ENCODE measurements at regions not wholly inside any gene's neighbourhood (a gene's known extent, or its start where the extent isn't known, plus 50 kb on each side); places are given as distances from the start of the nearest gene placed in this dataset.
A peak's percentile ranks its signal among the peaks of the same experiment; 100 is the strongest.

- no peak for DNase-seq
Measured at GRCh38 chrX:40268188-40268520, 170.4 kb upstream of the BCOR start.

- no peak for DNase-seq
Measured at GRCh38 chrX:40267334-40268187, 169.8 kb upstream of the BCOR start.

- peak in 1 of 2 experiments; percentile 5 for DNase-seq
Measured at GRCh38 chrX:40266490-40267333, 169.0 kb upstream of the BCOR start.

- no peak for DNase-seq
Measured at GRCh38 chrX:40265936-40266335, 168.2 kb upstream of the BCOR start.

- DNase-seq = no peak
Measured at GRCh38 chrX:40263014-40263560, 165.3 kb upstream of the BCOR start.

- DNase-seq = no peak
Measured at GRCh38 chrX:40262157-40263013, 164.6 kb upstream of the BCOR start.

GRCh38 chrX:40261833-40262156 lies 164.0 kb upstream of the BCOR start:
- DNase-seq = no peak

GRCh38 chrX:40260146-40260747 lies 162.5 kb upstream of the BCOR start:
- no peak for DNase-seq

GRCh38 chrX:40258909-40259308 lies 161.2 kb upstream of the BCOR start:
- DNase-seq = no peak

- no peak for DNase-seq
Measured at GRCh38 chrX:40253771-40254170, 156.0 kb upstream of the BCOR start.

GRCh38 chrX:40249582-40249981 lies 151.8 kb upstream of the BCOR start:
- no peak for DNase-seq

- no peak for DNase-seq
Measured at GRCh38 chrX:40248822-40249221, 151.1 kb upstream of the BCOR start.

GRCh38 chrX:40247848-40248622 lies 150.3 kb upstream of the BCOR start:
- no peak for DNase-seq

GRCh38 chrX:40247382-40247781 lies 149.6 kb upstream of the BCOR start:
- no peak for DNase-seq

GRCh38 chrX:40245488-40246071 lies 147.8 kb upstream of the BCOR start:
- DNase-seq = no peak

- DNase-seq = no peak
Measured at GRCh38 chrX:40244980-40245379, 147.2 kb upstream of the BCOR start.

GRCh38 chrX:40243755-40244515 lies 146.2 kb upstream of the BCOR start:
- DNase-seq = no peak

- no peak for DNase-seq
Measured at GRCh38 chrX:40240844-40241243, 143.1 kb upstream of the BCOR start.

GRCh38 chrX:40237731-40238178 lies 140.0 kb upstream of the BCOR start:
- no peak for DNase-seq

- no peak for DNase-seq
Measured at GRCh38 chrX:40230646-40231045, 132.9 kb upstream of the BCOR start.

GRCh38 chrX:40227125-40227524 lies 129.4 kb upstream of the BCOR start:
- DNase-seq = no peak

All from AML-193 (cell line).